ENCODE measurements at regions not wholly inside any gene's neighbourhood (a gene's known extent, or its start where the extent isn't known, plus 50 kb on each side); places are given as distances from the start of the nearest gene placed in this dataset.
"Not testable (repeated sequence)": the region's sequence is repeated elsewhere in the genome, so short reads cannot be mapped to it uniquely, and the experiment has no call there.

DNA sequence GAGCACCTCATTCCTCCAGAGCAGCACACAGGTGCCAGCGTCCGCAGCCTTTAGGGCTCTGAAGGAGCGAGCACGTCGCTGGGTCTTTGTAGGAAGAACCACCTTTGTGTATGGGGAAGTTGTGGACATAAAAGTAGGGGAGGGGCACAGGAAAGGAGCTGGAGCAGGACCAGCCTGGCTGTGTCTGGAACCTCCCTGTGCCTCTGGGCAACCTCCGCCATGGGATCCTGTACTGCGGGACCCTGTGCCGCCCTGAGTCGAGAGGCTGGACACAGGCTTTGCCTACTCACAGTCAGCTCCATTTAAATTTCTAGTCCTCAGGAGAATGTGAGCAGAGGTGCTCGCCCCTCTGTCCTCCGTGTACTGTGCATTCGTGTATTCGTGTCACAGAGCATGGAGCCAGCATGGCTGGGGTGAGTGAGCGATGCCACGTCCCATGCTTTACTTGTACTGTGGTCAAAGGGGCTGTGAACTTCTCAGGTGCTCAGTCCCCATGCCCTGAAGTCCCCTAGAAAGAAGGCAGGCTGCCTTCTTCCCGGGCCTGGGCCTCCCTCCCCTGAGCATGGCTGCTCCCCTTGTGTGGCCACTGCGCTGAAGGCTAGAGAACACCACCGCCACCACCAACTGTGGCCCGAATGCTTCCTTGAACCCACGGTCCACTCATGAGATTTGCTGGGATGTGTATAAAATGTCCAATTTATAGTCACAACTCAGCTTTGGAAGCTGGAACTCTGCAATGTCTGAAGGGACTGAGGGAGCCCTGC, 99.9 kb downstream of the TEX29 start:
- H3K27ac Mint-ChIP-seq = peak overlapping the region in 2 of 10 donors; percentile 20 to 34
- H3K4me3 Mint-ChIP-seq = no peak overlapping the region
- POLR2A ChIA-PET = no interaction called here
- H3K4me1 Mint-ChIP-seq = no peaks in the 10 kb centered on the region
- DNase-seq = no peak
- H3K27me3 Mint-ChIP-seq = peaks cover 0 to 18% (median 2%) of the 10 kb centered on the region in 5 donors
- no peaks in the 10 kb centered on the region for H3K36me3 Mint-ChIP-seq
- no peak for ATAC-seq
- H3K9me3 Mint-ChIP-seq = no peaks in the 10 kb centered on the region

DNA sequence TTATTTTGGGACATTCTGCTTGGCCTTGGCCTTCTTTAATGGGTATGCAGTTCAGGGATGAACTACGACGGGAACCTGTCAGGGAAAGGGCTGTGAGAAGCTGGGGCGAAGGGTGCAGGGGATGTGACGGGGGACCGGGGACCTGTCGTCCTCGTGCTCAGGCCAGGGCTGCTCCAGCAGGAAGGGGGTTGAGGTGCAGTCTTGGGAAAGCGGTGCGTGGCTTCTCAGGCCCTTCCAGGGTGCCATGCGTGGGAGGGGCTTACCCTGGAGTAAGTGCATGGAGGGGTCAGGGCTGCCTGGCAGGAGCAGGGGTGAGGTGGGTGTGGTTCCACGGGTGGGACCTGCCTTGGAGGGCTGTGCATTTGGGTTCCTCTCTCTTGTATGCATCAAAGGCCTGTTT, 100.8 kb downstream of the TEX29 start:
- Mint-ChIP-seq H3K4me3 (no peak overlapping the region), H3K27ac (no peak overlapping the region), H3K9me3 (no peaks in the 10 kb centered on the region), H3K4me1 (no peaks in the 10 kb centered on the region), H3K27me3 (peaks cover 0 to 18% (median 2%) of the 10 kb centered on the region in 5 donors), H3K36me3 (no peaks in the 10 kb centered on the region)
- POLR2A ChIA-PET = no interaction called here
- ATAC-seq (no peak), DNase-seq (no peak)

DNA sequence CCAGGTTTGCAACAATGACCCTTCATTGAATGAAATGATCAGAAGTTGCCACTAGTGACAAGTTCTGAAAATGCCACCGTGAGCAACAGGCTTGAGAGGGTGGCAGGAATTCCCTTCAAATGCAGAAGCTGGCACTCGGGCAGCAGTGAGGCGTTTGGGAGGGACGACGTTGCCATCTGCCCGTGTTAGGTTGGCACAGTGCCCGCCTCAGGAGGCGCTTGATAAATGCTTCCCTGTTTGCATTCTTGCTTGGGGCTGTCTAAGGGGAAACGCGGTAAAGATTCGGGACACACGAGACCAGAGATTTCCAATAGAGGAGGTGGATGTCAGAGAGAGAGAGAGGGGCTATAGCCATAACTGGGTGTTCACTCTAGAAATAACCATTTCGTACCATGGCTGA, 101.9 kb downstream of the TEX29 start:
- Mint-ChIP-seq H3K4me3 (no peak overlapping the region), H3K36me3 (no peaks in the 10 kb centered on the region), H3K27me3 (peaks cover 0 to 18% (median 2%) of the 10 kb centered on the region in 5 donors), H3K4me1 (no peaks in the 10 kb centered on the region), H3K9me3 (no peaks in the 10 kb centered on the region), H3K27ac (no peak overlapping the region)
- ATAC-seq (no peak), DNase-seq (no peak)
- POLR2A ChIA-PET = no interaction called here

DNA sequence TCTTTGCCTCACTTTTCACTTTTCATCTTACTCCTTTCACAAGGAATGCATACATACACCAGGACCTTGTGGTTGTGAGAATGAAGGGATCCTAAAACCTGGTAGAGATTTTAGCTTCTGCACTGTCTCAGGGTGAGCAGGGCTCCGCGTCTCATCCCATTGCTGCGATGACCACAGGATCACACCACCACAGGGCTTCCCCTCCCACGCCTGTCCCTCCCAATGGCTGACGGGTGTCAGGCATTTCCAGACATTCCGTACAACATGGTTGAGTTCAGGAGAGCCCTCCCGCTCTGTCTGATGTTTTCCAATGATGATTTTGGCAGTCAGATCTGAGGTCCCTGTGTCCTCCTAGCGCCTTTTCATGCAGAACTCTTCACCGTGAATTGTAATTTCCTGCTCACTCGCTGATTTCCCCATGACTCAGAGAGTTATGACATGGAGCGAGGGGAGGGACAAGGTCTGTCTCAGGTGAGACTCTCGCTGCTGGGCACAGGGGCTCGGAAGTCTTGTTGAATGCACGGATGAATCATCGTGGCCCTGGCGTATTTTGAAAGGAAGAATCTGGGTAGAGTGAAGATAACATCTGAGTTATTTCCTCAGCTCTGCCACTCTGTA, 102.8 kb downstream of the TEX29 start:
- Mint-ChIP-seq H3K36me3 (no peaks in the 10 kb centered on the region), H3K27ac (no peak overlapping the region), H3K27me3 (peaks cover 0 to 15% (median 2%) of the 10 kb centered on the region in 5 donors), H3K4me1 (no peaks in the 10 kb centered on the region), H3K9me3 (no peaks in the 10 kb centered on the region), H3K4me3 (no peak overlapping the region)
- POLR2A ChIA-PET = no interaction called here
- no peak for DNase-seq
- ATAC-seq = no peak

DNA sequence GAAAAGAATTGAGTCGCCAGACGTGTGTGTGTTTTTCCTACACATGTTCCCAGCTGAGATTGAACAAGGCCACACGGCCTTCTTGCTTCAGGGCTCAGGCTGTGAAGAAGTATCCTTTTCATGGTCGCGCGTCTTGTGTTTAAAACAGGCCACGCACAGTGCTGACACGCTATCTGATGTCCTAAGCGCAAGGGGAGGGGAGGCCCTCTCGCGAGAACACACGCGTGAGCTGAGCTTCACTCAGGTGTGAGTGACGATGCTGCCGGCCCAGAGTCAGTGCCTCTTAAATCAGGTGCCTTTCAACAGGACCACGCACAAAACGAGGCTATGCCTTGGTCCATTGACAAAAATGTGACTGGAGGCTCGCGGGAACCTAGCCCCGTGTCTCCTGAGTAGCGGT, 103.7 kb downstream of the TEX29 start:
- ATAC-seq (no peak), DNase-seq (no peak)
- Mint-ChIP-seq H3K27me3 (peaks cover 0 to 9% (median 2%) of the 10 kb centered on the region in 5 donors), H3K9me3 (no peaks in the 10 kb centered on the region), H3K36me3 (no peaks in the 10 kb centered on the region), H3K4me1 (peaks cover 0 to 1% (median 0%) of the 10 kb centered on the region in 4 donors), H3K27ac (no peak overlapping the region), H3K4me3 (no peak overlapping the region)
- POLR2A ChIA-PET = no interaction called here

DNA sequence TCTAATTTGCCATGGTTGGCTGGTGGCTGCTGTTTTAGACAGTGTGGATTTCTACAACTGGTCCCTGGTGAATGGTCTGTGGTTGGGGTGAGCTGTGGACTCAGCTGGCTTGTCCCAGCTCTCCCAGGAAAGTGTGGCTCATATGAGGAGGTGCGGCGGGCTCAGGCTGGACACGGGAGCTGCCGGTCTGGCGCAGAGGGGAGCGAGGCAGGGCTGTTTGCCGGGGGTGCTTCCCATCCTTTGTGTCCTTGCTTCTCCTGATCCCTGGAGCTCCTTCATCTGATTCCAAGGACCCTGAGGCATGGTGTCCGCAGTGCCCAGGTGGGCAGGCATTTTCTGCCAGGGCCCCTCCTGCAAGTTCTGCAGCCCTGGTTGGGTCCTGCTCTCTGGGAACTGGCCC, 104.9 kb downstream of the TEX29 start:
- Mint-ChIP-seq H3K9me3 (no peaks in the 10 kb centered on the region), H3K27ac (no peak overlapping the region), H3K4me1 (peaks cover 0 to 5% (median 1%) of the 10 kb centered on the region in 4 donors), H3K27me3 (peaks cover 0 to 9% (median 2%) of the 10 kb centered on the region in 5 donors), H3K36me3 (no peaks in the 10 kb centered on the region), H3K4me3 (no peak overlapping the region)
- ATAC-seq (no peak), DNase-seq (no peak)
- POLR2A ChIA-PET = no interaction called here

DNA sequence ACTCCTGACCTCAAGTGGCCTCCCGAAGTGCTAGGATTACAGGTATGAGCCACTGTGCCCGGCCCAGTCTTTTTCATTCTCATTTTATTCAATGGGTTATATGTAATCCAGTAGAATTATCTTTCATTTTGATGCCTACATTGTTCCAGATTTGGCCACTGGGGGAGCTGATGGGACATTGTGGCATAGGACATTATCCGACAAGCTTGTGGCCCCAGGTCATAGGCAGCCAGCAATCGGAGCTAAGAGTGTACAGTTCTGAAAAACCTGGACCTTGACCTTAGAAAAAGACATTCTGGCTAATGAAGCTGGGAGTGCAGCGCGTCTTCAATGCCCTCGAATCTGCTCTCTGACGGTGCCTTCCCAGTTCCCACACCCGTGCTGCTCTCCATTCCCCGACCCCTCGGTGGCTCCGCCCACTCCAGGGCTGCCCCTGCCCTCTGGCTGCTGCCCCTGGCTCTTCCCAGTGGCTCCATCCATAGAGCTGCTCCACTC, 108.7 kb downstream of the TEX29 start:
- ATAC-seq (peak; percentile 67 to 69), DNase-seq (peak in 6 of 10 donors; percentile 20 to 43 (median 30))
- peaks cover 0 to 5% (median 1%) of the 10 kb centered on the region in 4 donors for H3K4me1 Mint-ChIP-seq
- H3K9me3 Mint-ChIP-seq = peaks cover 0 to 4% (median 0%) of the 10 kb centered on the region in 9 donors
- no peaks in the 10 kb centered on the region for H3K36me3 Mint-ChIP-seq
- POLR2A ChIA-PET = no interaction called here
- H3K27me3 Mint-ChIP-seq = peaks cover 3 to 18% (median 9%) of the 10 kb centered on the region in 5 donors
- peak overlapping the region in 5 of 10 donors; percentile 5 to 42 (median 34) for H3K4me3 Mint-ChIP-seq
- H3K27ac Mint-ChIP-seq = no peak overlapping the region

DNA sequence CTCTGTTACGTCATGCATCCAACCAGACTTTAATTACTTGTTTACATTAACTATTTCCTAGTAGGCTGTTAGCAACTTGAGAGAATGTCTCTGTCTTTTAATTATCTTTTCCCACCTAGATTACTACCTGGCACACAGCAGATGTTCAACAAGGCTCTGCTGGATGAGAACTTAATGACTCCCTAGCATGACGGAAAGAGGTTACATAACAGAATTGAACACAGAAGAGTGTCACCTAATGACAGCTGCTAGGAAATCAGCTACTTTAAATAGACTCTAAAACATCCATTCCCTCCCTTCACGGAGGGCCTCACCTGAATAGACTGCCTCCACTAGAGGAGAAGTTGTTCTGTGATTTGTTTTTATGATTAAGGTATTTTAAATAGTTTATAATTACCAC, 110.8 kb downstream of the TEX29 start:
- peaks cover 0 to 5% (median 1%) of the 10 kb centered on the region in 4 donors for H3K4me1 Mint-ChIP-seq
- POLR2A ChIA-PET = no interaction called here
- H3K9me3 Mint-ChIP-seq = peaks cover 0 to 15% (median 0%) of the 10 kb centered on the region in 9 donors
- no peak overlapping the region for H3K4me3 Mint-ChIP-seq
- ATAC-seq (no peak), DNase-seq (no peak)
- peaks cover 5 to 32% (median 9%) of the 10 kb centered on the region in 5 donors for H3K27me3 Mint-ChIP-seq
- no peaks in the 10 kb centered on the region for H3K36me3 Mint-ChIP-seq
- no peak overlapping the region for H3K27ac Mint-ChIP-seq

DNA sequence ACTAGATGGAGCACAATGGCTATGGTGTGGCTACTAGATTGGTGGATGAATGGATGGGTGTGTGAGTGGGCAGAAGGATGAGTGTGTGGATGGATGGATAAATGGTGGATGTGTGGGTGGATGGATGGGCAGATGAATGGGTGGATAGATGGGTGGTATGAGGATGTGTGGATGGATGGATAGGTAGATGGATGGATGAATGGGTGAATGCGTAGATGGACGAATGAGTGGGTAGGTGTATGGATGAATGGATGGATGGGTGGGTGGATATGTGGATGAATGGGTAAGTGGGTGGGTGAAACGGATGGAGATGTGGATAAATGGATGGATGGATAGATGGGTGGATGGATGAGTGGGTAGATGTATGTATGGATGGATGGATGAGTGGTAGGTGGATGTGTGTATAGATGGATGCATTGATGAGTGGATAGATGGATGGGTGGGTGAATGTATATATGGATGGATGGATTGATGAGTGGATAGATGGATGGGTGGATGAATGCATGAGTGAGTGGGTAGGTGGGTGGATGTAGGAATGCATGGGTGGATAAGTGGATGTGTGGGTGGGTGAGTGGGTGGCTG, 114.2 kb downstream of the TEX29 start:
- Mint-ChIP-seq H3K36me3 (no peaks in the 10 kb centered on the region), H3K9me3 (peaks cover 0 to 15% (median 0%) of the 10 kb centered on the region in 9 donors), H3K4me1 (no peaks in the 10 kb centered on the region), H3K27ac (no peak overlapping the region), H3K27me3 (peaks cover 5 to 32% (median 9%) of the 10 kb centered on the region in 5 donors), H3K4me3 (no peak overlapping the region)
- ATAC-seq (no peak), DNase-seq (no peak)
- POLR2A ChIA-PET = no interaction called here

DNA sequence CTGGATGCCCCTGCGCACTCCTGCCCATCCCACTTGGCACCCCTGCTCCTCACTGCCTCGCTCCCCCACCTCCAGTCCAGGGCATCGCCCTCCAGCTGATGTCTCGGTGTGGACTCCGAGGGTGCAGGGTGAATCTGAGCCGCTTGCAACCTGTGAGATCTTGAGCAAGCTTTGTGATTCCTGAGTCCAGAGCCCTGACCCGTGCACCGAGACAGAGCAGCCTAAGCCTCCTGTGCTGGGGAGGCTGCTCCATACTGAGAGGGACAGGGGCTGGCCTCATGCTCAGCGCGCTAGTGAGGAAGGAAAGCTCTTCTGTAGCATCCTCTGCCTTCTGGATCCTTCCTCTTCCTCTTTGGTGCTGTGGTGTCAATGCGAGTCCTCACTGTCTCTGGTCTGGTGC, 116.0 kb downstream of the TEX29 start:
- H3K4me1 Mint-ChIP-seq = peaks cover 0 to 7% (median 0%) of the 10 kb centered on the region in 4 donors
- no peak for DNase-seq
- H3K9me3 Mint-ChIP-seq = peaks cover 0 to 15% (median 0%) of the 10 kb centered on the region in 9 donors
- H3K4me3 Mint-ChIP-seq = no peak overlapping the region
- no peaks in the 10 kb centered on the region for H3K36me3 Mint-ChIP-seq
- peaks cover 5 to 24% (median 9%) of the 10 kb centered on the region in 5 donors for H3K27me3 Mint-ChIP-seq
- H3K27ac Mint-ChIP-seq = no peak overlapping the region
- POLR2A ChIA-PET = no interaction called here
- ATAC-seq = no peak

DNA sequence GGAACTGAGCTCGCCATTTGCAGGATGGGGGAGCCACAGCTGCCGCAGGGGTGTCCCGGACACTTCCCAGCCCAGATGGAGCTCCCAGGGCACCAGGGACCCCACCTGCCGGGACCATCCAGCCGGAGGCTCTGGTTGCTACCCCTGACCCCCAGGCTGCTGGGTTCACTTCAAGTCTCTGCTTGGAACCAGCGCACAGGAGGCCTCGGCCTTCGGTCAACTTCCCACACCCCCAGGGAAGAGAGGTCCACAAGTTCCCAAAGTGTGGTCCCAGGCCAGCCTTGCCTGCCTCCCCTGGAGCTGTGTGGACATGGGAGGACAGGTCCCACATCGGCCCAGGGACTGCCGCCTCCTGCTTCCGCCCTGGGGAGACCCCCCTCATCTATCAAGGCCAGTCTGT, 117.0 kb downstream of the TEX29 start:
- Mint-ChIP-seq H3K9me3 (peaks cover 0 to 15% (median 0%) of the 10 kb centered on the region in 9 donors), H3K4me1 (peaks cover 0 to 7% (median 0%) of the 10 kb centered on the region in 4 donors), H3K4me3 (no peak overlapping the region), H3K27ac (no peak overlapping the region), H3K36me3 (no peaks in the 10 kb centered on the region), H3K27me3 (peaks cover 5 to 22% (median 10%) of the 10 kb centered on the region in 5 donors)
- POLR2A ChIA-PET = no interaction called here
- ATAC-seq (no peak), DNase-seq (no peak)

DNA sequence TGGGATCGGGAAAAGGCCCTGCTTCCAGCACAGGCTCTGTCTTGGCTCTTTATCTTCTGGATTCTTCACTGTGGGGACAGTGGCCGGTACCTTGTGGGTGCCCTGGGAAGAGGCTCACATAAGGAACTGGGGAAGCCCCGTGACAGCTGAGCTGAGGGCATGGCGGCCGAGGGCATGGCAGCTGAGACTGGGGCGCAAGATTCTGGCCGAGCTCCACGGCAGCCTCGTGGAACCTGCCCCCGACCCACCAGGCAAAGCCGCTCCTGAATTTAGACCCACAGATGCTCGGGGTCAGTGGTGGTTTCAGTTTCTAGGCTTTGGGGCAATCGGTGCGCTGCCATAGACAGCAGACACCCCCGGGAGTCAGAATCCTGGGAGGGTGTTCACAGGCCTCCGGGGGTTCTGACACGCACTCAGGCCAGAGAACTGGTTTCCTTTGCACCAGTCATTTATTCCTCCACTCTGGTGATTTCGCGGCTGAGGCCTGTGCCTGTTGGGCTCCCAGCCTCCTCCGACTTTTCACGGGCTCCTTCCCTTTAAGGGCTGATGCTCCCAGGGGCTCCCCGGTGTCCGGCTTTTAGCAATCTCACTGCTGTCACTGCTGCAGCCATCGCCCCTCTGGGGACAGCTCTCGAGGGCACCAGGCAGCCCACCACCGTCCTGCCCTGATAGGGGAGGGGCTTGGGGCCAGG, 117.6 kb downstream of the TEX29 start:
- Mint-ChIP-seq H3K36me3 (no peaks in the 10 kb centered on the region), H3K27ac (no peak overlapping the region), H3K27me3 (peaks cover 3 to 19% (median 10%) of the 10 kb centered on the region in 5 donors), H3K9me3 (peaks cover 0 to 15% (median 0%) of the 10 kb centered on the region in 9 donors), H3K4me1 (peaks cover 0 to 7% (median 0%) of the 10 kb centered on the region in 4 donors), H3K4me3 (no peak overlapping the region)
- DNase-seq (no peak), ATAC-seq (no peak)
- POLR2A ChIA-PET = no interaction called here

DNA sequence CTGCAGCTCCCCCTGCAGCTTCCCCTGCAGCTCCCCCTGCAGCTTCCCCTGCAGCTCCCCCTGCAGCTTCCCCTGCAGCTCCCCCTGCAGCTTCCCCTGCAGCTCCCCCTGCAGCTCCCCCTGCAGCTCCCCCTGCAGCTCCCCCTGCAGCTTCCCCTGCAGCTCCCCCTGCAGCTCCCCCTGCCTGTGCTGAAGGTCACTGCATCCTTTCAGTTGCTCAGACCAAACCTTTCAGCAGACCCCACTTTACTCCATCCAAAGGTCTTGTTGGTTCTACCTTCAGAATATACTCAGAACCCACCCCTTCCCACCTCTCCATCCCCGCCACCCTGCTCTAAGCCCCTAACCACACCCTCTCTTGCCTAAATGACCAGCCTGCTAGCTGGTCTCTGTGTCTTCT, 120.0 kb downstream of the TEX29 start:
- ATAC-seq, DNase-seq, POLR2A ChIA-PET, H3K4me3 Mint-ChIP-seq, H3K4me1 Mint-ChIP-seq, H3K9me3 Mint-ChIP-seq, H3K36me3 Mint-ChIP-seq: not testable (repeated sequence)
- H3K27me3 Mint-ChIP-seq = peaks cover 0 to 22% (median 7%) of the 10 kb centered on the region in 5 donors
- peak overlapping the region in 1 of 10 donors; percentile 5 for H3K27ac Mint-ChIP-seq

Measured in naive thymus-derived CD8-positive, alpha-beta T cell (primary cell).